ENCODE measurements at regions not wholly inside any gene's neighbourhood (a gene's known extent, or its start where the extent isn't known, plus 50 kb on each side); places are given as distances from the start of the nearest gene placed in this dataset.

DNA sequence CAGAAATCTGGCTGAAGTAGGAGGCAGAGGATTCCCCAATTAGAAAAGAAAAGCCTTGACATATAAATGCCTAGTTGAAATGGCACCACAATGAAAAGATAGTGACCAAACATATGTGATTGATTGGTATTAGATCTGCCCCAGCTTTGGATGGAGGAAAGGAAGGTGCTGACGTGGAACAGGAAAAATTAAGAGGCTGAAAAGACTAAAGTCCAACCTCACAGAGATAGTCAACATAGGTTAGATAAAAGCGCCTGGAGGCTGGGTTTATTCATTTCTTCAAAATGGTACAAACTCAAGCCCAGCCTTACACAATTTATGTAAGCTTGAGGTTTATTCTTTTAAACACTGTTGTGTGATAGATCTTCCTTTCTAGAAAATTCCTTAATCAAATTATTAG is 129.6 kb downstream of the RPS29 start:
- TF ChIP-seq, protein P1, sequence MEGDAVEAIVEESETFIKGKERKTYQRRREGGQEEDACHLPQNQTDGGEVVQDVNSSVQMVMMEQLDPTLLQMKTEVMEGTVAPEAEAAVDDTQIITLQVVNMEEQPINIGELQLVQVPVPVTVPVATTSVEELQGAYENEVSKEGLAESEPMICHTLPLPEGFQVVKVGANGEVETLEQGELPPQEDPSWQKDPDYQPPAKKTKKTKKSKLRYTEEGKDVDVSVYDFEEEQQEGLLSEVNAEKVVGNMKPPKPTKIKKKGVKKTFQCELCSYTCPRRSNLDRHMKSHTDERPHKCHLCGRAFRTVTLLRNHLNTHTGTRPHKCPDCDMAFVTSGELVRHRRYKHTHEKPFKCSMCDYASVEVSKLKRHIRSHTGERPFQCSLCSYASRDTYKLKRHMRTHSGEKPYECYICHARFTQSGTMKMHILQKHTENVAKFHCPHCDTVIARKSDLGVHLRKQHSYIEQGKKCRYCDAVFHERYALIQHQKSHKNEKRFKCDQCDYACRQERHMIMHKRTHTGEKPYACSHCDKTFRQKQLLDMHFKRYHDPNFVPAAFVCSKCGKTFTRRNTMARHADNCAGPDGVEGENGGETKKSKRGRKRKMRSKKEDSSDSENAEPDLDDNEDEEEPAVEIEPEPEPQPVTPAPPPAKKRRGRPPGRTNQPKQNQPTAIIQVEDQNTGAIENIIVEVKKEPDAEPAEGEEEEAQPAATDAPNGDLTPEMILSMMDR (conservative IDR thresholded peaks at IDR 0.05 in 1 of 2, IDR thresholded peaks at IDR 0.05 in 1 of 2; ENCODE audit: extremely low read depth in 1 of 2, insufficient read depth in 1 of 2, low read depth in 1 of 2, low read length in 2 of 2) = no peak
- no peak for TF ChIP-seq EZH2 (IDR thresholded peaks at IDR 0.05; ENCODE audit: borderline replicate concordance, low read length)

Data from mammary epithelial cell (primary cell).